HL-60 (cell line): ENCODE measurements at regions not wholly inside any gene's neighbourhood (a gene's known extent, or its start where the extent isn't known, plus 50 kb on each side); places are given as distances from the start of the nearest gene placed in this dataset.

Source experiments
- REST ChIP-seq: IDR thresholded peaks from 2 replicates; pipeline ENCODE4 v1.6.1; 2012; ENCODE audit warnings: low read depth; ENCODE audit not compliant: insufficient replicate concordance
- SPI1 ChIP-seq: IDR thresholded peaks from 2 replicates; pipeline ENCODE4 v1.6.1; 2012; ENCODE audit warnings: low read depth, mild to moderate bottlenecking, borderline replicate concordance
- TF ChIP-seq, protein P1 (sequence below): IDR thresholded peaks from one replicate; pipeline ENCODE4 v1.5.1; 2011; ENCODE audit warnings: low read length, control low read depth, inconsistent platforms; ENCODE audit not compliant: insufficient read depth

DNA sequence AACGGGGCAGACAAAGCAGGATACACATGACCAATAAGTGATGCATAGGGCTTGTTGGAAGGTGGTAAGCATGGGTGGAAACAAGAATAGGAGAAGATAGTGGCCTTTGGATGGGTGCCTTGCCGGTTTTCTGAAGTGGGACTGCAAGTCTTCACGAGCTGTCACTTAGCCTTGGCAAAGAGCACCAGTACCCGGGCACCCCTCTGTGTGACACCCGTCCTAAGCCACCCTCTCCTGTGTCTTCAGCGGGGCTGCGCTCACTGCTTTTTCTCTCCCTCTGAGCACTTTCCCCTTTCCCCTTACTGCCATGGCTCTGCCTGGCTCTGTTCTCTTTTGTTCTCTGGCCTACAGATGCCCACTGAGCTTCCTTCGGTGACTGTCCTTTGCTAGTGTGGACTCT, 399.7 kb upstream of the MKI67 start:
- no peak for TF ChIP-seq REST
- TF ChIP-seq, protein P1, sequence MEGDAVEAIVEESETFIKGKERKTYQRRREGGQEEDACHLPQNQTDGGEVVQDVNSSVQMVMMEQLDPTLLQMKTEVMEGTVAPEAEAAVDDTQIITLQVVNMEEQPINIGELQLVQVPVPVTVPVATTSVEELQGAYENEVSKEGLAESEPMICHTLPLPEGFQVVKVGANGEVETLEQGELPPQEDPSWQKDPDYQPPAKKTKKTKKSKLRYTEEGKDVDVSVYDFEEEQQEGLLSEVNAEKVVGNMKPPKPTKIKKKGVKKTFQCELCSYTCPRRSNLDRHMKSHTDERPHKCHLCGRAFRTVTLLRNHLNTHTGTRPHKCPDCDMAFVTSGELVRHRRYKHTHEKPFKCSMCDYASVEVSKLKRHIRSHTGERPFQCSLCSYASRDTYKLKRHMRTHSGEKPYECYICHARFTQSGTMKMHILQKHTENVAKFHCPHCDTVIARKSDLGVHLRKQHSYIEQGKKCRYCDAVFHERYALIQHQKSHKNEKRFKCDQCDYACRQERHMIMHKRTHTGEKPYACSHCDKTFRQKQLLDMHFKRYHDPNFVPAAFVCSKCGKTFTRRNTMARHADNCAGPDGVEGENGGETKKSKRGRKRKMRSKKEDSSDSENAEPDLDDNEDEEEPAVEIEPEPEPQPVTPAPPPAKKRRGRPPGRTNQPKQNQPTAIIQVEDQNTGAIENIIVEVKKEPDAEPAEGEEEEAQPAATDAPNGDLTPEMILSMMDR = no peak
- TF ChIP-seq SPI1 = no peak
